ENCODE measurements at regions not wholly inside any gene's neighbourhood (a gene's known extent, or its start where the extent isn't known, plus 50 kb on each side); places are given as distances from the start of the nearest gene placed in this dataset.

GRCh38 chr6:19752746-19753145 lies 84.4 kb upstream of the ID4 start:
- TF ChIP-seq CTCF (IDR thresholded peaks at IDR 0.05): no peak
- no peak for TF ChIP-seq POLR2A (IDR thresholded peaks at IDR 0.05)
